Activated naive CD8-positive, alpha-beta T cell treated with anti-CD3 and anti-CD28 coated beads for 36 hours (primary cell): ENCODE measurements at regions not wholly inside any gene's neighbourhood (a gene's known extent, or its start where the extent isn't known, plus 50 kb on each side); places are given as distances from the start of the nearest gene placed in this dataset.

Experiments
- DNase-seq: peaks from one replicate; pipeline ENCODE4 v3.0.0; 2021
- H3K27ac Mint-ChIP-seq: one replicate; pipeline ENCODE4 v1.8.0; 2022; ENCODE audit warnings: mild to moderate bottlenecking, moderate library complexity, mixed read lengths
- H3K27me3 Mint-ChIP-seq: one replicate; pipeline ENCODE4 v1.8.0; 2022; ENCODE audit warnings: mild to moderate bottlenecking, mixed read lengths
- H3K36me3 Mint-ChIP-seq: one replicate; pipeline ENCODE4 v1.8.0; 2021; ENCODE audit warnings: mild to moderate bottlenecking, mixed read lengths
- H3K4me1 Mint-ChIP-seq: one replicate; pipeline ENCODE4 v1.8.0; 2021; ENCODE audit warnings: mixed read lengths
- H3K4me3 Mint-ChIP-seq: one replicate; pipeline ENCODE4 v1.8.0; 2022; ENCODE audit warnings: mild to moderate bottlenecking, moderate library complexity, mixed read lengths
- H3K9me3 Mint-ChIP-seq: one replicate; pipeline ENCODE4 v1.8.0; 2022; ENCODE audit warnings: mixed read lengths

DNA sequence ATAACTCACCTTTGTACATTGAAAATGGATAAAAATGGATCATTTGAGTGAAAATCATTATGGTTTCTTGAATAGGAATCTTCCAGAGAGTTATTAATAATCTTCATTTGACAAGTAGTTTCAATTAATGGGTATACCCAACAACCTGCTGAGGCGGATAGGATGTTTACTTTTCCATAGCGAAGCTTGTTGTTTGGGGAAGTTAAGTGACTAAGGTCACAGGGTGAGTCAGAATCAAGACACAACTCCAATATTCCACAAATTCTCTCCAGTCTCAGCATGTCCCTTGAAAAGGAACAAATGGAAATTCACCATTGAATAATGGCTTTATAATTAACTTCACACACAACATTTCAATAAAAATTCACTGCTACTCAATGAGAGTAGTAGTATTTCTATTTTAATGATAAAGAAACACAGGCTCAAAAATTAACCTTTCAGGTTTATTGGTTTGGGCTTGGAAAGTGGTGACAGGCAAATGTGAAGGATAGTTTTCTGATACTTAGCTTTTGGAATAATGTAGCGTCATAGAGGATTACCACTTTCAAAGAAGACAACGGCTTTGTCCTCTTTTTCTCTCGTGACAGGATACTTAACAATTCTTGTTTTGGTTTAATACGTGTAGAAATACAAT lies 211.3 kb downstream of the GPD2 start:
- Mint-ChIP-seq H3K36me3 (no peaks in the 10 kb centered on the region), H3K27ac (no peak overlapping the region), H3K9me3 (no peaks in the 10 kb centered on the region), H3K27me3 (no peaks in the 10 kb centered on the region), H3K4me1 (no peaks in the 10 kb centered on the region), H3K4me3 (no peak overlapping the region)
- no peak for DNase-seq

GRCh38 chr2:156648522-156648921 lies 212.3 kb downstream of the GPD2 start:
- Mint-ChIP-seq H3K27me3 (no peaks in the 10 kb centered on the region), H3K4me1 (no peaks in the 10 kb centered on the region), H3K4me3 (no peak overlapping the region), H3K36me3 (no peaks in the 10 kb centered on the region), H3K27ac (no peak overlapping the region), H3K9me3 (no peaks in the 10 kb centered on the region)
- DNase-seq: no peak

DNA sequence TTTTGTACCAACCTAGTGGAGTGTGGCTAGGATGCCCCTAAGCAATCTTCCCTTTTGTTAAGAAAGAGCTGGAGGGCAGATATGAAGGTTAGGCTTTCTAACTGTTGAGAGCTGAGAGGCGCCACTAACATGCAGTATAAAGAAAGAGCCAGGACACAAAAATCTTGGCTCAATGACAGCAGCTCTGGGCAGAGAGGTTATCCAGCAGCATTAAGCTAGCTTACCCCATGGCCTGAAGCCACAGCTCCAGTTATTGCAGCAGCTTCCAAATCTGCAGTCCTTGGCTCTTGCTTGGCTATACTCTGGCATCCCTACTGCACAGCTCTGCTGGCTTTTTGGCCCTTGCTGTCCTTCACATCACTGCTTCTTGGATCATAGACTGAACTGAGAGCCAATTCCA lies 213.4 kb downstream of the GPD2 start:
- H3K27me3 Mint-ChIP-seq: no peaks in the 10 kb centered on the region
- H3K27ac Mint-ChIP-seq: no peak overlapping the region
- no peak overlapping the region for H3K4me3 Mint-ChIP-seq
- H3K36me3 Mint-ChIP-seq: no peaks in the 10 kb centered on the region
- no peaks in the 10 kb centered on the region for H3K9me3 Mint-ChIP-seq
- no peak for DNase-seq
- no peaks in the 10 kb centered on the region for H3K4me1 Mint-ChIP-seq

DNA sequence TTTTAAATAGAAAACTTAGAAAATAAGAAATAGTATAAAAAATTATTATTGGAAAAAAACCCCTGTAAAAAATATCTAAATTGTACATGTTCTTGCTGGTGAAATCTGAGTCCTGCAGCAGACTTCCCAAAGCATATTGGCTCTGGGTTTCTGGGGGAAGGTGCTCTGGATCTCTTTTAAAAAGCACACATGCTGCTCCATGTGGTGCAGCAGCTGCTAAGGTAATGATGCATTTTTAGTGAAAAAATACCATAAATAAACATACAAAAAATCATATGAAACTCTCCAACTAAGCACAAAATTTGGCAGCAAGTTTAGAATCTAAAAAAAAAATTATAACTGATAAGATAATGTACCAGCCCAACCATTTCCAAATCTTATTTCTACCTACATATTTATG lies 216.5 kb downstream of the GPD2 start:
- no peaks in the 10 kb centered on the region for H3K9me3 Mint-ChIP-seq
- H3K27ac Mint-ChIP-seq: no peak overlapping the region
- H3K4me3 Mint-ChIP-seq: no peak overlapping the region
- H3K27me3 Mint-ChIP-seq: peaks cover 4% of the 10 kb centered on the region
- no peaks in the 10 kb centered on the region for H3K4me1 Mint-ChIP-seq
- no peak for DNase-seq
- no peaks in the 10 kb centered on the region for H3K36me3 Mint-ChIP-seq

- Mint-ChIP-seq H3K36me3 (no peaks in the 10 kb centered on the region), H3K4me1 (no peaks in the 10 kb centered on the region), H3K27ac (no peak overlapping the region), H3K9me3 (no peaks in the 10 kb centered on the region), H3K27me3 (peaks cover 4% of the 10 kb centered on the region), H3K4me3 (no peak overlapping the region)
- no peak for DNase-seq
Measured at GRCh38 chr2:156653675-156654074, 217.5 kb downstream of the GPD2 start.

- Mint-ChIP-seq H3K9me3 (no peaks in the 10 kb centered on the region), H3K4me1 (no peaks in the 10 kb centered on the region), H3K4me3 (no peak overlapping the region), H3K27ac (no peak overlapping the region), H3K27me3 (peaks cover 4% of the 10 kb centered on the region), H3K36me3 (no peaks in the 10 kb centered on the region)
- no peak for DNase-seq
Measured at GRCh38 chr2:156657809-156658208, 221.6 kb downstream of the GPD2 start.

DNA sequence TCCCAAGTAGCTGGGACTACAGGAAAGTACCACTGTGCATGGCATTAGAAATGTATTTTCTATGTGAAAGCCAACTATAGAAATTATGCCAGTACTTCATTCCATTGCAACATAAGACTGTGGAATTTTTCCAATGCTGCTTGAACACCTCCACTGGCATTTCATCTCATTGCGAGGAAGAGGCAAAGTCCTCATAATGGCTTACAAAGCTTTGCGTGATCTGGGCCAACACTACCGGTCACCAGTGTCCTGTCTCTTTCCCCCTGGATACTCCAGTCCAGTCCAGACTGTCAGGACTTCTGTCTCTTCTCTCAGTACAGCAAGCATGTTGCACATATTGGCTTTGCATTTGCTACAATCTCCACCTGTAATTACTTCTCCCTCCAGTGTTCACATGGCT lies 223.5 kb downstream of the GPD2 start:
- Mint-ChIP-seq H3K27me3 (peaks cover 4% of the 10 kb centered on the region), H3K36me3 (no peaks in the 10 kb centered on the region), H3K27ac (no peak overlapping the region), H3K4me3 (no peak overlapping the region), H3K9me3 (no peaks in the 10 kb centered on the region), H3K4me1 (no peaks in the 10 kb centered on the region)
- DNase-seq: no peak

- Mint-ChIP-seq H3K4me1 (no peaks in the 10 kb centered on the region), H3K4me3 (no peak overlapping the region), H3K27ac (no peak overlapping the region), H3K36me3 (no peaks in the 10 kb centered on the region), H3K27me3 (peaks cover 4% of the 10 kb centered on the region), H3K9me3 (peaks cover 3% of the 10 kb centered on the region)
- DNase-seq: no peak
Measured at GRCh38 chr2:156663757-156664409, 227.7 kb downstream of the GPD2 start.

- Mint-ChIP-seq H3K27me3 (peaks cover 4% of the 10 kb centered on the region), H3K9me3 (peaks cover 3% of the 10 kb centered on the region), H3K27ac (no peak overlapping the region), H3K36me3 (no peaks in the 10 kb centered on the region), H3K4me1 (no peaks in the 10 kb centered on the region), H3K4me3 (no peak overlapping the region)
- no peak for DNase-seq
Measured at GRCh38 chr2:156666130-156666785, 230.1 kb downstream of the GPD2 start.

DNA sequence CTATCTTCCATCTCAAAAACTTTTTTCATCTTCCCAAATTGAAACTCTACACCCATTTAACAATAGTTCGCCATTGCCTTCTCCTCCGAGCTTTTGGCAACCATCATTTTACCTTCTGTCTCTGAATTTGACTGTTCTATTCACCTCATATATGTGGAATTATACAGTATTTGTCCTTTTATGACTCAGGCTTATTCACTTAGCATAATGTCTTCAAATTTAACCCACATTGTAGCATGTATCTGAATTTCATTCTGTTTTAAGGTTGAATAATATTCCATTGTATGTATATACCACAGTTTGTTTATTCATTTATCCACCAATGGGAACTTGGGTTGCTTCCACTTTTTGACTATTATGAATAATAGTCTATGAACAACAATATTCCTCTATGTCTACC lies 233.9 kb downstream of the GPD2 start:
- Mint-ChIP-seq H3K27me3 (peaks cover 7% of the 10 kb centered on the region), H3K4me1 (no peaks in the 10 kb centered on the region), H3K9me3 (peaks cover 3% of the 10 kb centered on the region), H3K27ac (no peak overlapping the region), H3K4me3 (no peak overlapping the region), H3K36me3 (no peaks in the 10 kb centered on the region)
- DNase-seq: no peak

GRCh38 chr2:156671706-156672361 lies 235.7 kb downstream of the GPD2 start:
- no peak overlapping the region for H3K4me3 Mint-ChIP-seq
- no peaks in the 10 kb centered on the region for H3K4me1 Mint-ChIP-seq
- H3K9me3 Mint-ChIP-seq: peaks cover 3% of the 10 kb centered on the region
- DNase-seq: no peak
- H3K27me3 Mint-ChIP-seq: peaks cover 12% of the 10 kb centered on the region
- H3K36me3 Mint-ChIP-seq: no peaks in the 10 kb centered on the region
- H3K27ac Mint-ChIP-seq: no peak overlapping the region

GRCh38 chr2:156672556-156673332 lies 236.6 kb downstream of the GPD2 start:
- H3K4me3 Mint-ChIP-seq: no peak overlapping the region
- no peak overlapping the region for H3K27ac Mint-ChIP-seq
- no peaks in the 10 kb centered on the region for H3K36me3 Mint-ChIP-seq
- peaks cover 3% of the 10 kb centered on the region for H3K9me3 Mint-ChIP-seq
- no peak for DNase-seq
- no peaks in the 10 kb centered on the region for H3K4me1 Mint-ChIP-seq
- H3K27me3 Mint-ChIP-seq: peaks cover 12% of the 10 kb centered on the region

- Mint-ChIP-seq H3K27ac (no peak overlapping the region), H3K27me3 (peaks cover 12% of the 10 kb centered on the region), H3K36me3 (no peaks in the 10 kb centered on the region), H3K4me1 (no peaks in the 10 kb centered on the region), H3K9me3 (peaks cover 3% of the 10 kb centered on the region), H3K4me3 (no peak overlapping the region)
- DNase-seq: no peak
Measured at GRCh38 chr2:156673333-156673615, 237.1 kb downstream of the GPD2 start.

DNA sequence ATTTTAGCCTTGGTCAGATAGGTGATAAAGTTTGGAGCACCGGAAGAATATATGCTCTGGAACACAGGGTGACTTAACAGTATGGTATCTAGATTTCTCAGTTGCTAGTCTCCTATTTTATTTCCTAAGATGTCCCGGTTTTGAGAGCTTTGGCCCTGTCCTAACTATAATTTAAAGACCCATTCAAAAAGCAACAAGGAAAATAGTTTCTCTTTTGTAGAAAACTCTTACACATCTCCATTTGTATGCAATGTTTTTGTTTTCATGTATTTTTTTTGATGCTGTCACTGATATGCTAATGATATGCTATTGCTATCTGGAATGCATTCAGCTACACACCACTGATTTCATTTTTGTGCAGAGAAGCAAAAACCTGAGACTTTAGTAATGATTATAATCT lies 237.8 kb downstream of the GPD2 start:
- H3K27ac Mint-ChIP-seq: no peak overlapping the region
- no peaks in the 10 kb centered on the region for H3K36me3 Mint-ChIP-seq
- DNase-seq: no peak
- no peak overlapping the region for H3K4me3 Mint-ChIP-seq
- peaks cover 9% of the 10 kb centered on the region for H3K27me3 Mint-ChIP-seq
- no peaks in the 10 kb centered on the region for H3K9me3 Mint-ChIP-seq
- no peaks in the 10 kb centered on the region for H3K4me1 Mint-ChIP-seq

GRCh38 chr2:156675896-156676295 lies 239.7 kb downstream of the GPD2 start:
- Mint-ChIP-seq H3K9me3 (no peaks in the 10 kb centered on the region), H3K4me1 (no peaks in the 10 kb centered on the region), H3K4me3 (no peak overlapping the region), H3K36me3 (no peaks in the 10 kb centered on the region), H3K27ac (no peak overlapping the region), H3K27me3 (peaks cover 9% of the 10 kb centered on the region)
- no peak for DNase-seq
